Activated T-cell treated with anti-CD3 and anti-CD28 coated beads, Interleukin-2, amount 50 U/mL, for 1 hour (primary cell): ENCODE measurements at regions not wholly inside any gene's neighbourhood (a gene's known extent, or its start where the extent isn't known, plus 50 kb on each side); places are given as distances from the start of the nearest gene placed in this dataset.
"Not testable (repeated sequence)": the region's sequence is repeated elsewhere in the genome, so short reads cannot be mapped to it uniquely, and the experiment has no call there.

Source experiments
- DNase-seq: peaks from one replicate; pipeline ENCODE4 v3.0.0-alpha.2; 2020

DNA sequence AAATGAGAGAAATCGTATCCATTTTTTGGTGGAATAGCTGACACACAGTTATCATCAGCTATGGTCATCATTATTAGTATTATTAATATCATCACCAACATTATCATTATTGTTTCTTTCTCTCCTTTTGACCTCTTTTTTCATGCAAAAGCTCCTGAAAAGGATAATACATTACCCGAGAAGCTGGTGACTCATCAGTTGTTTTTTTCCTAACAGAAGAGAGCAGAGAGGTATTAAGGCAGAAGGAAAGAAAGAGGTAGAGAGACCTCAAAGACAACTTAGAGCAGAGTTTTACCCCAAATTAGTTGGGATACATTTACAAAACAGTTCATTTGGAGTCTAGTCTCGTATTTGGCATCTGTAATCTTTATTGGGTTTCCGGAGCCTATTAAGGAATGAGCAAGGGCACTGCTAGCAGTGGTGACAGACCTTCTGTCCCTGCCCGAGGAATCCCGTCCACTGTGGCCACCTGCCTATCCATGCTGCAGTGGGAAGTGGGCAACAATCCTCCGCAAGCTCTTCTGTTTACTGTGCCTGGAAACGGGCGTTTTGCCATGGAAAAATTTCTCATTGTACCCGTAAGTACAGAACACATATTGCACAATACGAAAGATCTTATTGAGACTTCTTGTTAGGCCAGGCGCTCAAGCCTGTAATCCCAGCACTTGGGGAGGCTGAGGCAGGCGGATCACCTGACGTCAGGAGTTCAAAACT lies 170.0 kb upstream of the MKLN1 start:
- DNase-seq, result no peak

DNA sequence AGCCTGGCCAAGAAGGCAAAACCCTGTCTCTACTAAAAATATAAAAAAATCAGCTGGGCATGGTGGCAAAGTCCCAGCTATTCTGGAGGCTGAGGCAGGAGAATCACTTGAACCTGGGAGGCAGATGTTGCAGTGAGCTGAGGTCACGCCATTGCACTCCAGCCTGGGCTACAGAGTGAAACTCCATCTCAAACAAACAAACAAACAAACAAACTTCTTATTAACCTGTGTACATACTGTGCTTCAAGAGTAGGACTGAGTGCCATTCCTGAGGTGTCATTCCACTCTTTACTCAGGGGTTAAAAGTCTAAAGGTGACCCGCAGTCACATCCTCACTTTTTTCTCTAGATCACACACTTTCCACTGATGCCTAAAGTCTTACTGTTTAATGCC lies 169.4 kb upstream of the MKLN1 start:
- not testable (repeated sequence) for DNase-seq

DNA sequence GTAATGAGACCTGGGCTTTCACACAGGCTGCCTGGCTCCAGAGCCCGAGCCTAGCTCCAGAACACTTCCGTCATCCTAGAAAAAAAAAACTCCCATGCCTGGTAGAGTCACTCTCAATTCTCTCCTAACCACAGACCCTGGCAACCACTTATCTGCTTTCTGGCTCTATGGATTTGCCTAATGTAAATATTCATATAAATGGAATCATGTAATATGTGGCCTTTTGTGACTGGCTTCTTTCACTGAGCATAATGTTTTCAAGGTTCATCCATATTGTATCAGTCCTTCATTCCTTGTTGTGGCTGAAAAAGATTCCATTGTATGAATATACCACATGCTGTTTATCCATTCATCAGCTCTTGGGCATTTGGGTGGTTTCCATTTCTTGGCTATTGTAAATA lies 167.7 kb upstream of the MKLN1 start:
- no peak for DNase-seq

DNA sequence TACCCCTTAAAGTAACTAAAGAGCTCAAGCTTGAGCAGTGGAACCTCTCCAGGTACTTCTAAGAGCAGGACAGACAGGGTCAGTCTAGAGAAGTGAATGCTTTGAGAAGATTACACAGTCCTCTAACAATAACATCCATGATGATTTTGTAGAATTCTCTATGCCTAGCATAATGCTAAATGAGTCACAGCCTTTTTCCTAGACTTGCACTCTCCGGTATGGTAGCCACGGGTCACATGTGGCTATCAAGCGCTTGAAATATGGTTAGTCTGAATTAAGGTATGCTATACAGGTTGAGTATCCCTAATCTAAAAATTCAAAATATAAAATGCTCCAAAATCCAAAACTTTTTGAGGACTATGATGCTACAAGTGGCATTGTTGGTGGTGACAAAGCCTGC lies 166.6 kb upstream of the MKLN1 start:
- no peak for DNase-seq

DNA sequence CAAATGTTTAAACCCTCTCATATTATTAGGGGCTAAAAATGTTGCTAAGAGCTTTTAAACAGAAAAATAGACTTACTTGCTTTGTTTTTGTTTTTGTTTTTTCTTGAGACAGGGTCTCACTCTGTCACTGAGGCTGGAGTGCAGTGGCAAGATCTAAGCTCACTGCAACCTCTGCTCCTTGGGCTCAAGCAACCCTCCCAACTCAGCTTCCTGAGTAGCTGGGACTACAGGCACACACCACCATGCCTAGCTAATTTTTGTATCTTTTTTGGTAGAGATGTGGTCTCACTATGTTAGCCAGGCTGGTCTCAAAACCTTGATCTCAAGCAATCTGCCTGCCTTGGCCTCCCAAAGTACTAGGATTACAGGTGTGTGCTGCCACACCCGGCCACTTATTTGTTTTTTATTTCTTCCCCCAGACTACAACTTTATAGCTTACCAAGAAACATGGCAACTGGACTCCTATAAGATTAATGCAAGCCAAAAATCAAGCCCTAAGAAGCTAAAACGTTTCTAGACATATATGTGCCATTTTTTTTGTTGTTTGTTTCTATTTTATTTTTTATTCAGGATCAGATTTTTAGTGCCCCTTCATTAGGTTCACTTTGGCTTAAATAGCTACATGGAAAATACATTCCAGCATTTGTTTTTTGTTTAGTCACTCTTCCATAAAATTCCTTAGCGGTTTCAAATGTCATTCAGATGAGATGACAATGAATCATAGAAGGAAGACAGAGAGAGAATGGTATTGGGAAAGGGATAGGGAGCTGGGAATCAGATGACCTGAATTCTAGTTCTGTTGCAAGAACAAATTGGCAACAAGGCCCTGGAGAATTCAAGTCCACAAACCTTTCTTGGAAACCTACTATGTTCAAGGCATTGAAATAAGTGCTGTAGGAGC lies 163.4 kb upstream of the MKLN1 start:
- no peak for DNase-seq

DNA sequence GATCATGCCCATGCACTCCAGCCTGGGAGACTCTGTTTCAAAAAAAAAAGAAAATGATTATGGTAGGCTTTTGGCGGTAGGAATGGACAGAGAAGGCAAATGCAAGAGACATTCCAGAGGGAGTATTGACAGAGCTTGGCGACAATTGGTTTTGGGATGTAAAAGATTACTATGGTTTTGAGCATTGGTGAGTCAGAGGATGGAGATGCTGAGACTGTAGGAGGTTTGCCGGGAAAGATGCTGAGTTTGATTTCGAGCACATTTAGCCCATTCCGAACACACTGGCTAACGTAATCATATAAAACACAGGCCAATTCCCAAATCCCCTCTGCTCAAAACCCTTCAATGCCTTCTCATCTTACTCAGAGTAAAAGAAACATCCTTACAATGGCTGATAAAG lies 161.6 kb upstream of the MKLN1 start:
- DNase-seq, result no peak

DNA sequence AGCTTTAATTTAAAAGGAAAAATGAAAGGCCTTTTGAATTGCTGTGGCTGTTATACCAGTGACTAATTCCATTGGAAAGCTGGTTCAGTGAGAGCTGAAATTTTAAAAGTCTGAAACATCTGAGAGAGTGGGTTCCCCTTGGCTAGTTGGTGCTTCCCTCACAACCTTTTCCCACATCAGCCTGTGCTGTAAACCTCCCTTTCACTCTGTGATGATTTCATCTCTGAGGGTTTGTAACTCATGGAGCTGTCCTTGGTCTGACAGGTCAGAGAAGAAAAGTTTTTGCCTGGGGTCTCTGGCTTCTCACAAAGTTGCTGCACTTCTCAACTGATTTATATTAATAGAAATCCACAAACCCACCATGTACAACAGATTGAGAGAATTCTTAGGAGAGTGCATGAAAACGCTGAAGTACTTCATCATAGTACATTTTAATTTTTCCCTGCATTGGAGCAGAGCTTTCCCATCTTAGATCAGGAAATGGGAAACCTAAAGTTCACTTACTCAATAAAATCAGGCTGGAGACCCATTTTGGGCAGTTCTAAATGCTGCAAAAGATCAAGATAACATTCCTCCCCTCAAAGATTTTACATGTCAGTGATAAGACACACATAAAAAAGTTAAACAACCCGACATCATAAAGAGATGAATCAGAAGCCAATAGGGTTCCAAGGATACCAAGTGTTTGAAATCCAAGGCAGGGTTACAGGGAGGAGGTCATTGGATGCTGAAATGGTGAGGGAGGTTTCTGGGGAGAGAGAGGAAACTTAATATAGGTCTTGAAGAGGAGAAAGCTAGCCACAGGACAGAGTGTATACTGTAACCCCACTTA lies 157.0 kb upstream of the MKLN1 start:
- no peak for DNase-seq

DNA sequence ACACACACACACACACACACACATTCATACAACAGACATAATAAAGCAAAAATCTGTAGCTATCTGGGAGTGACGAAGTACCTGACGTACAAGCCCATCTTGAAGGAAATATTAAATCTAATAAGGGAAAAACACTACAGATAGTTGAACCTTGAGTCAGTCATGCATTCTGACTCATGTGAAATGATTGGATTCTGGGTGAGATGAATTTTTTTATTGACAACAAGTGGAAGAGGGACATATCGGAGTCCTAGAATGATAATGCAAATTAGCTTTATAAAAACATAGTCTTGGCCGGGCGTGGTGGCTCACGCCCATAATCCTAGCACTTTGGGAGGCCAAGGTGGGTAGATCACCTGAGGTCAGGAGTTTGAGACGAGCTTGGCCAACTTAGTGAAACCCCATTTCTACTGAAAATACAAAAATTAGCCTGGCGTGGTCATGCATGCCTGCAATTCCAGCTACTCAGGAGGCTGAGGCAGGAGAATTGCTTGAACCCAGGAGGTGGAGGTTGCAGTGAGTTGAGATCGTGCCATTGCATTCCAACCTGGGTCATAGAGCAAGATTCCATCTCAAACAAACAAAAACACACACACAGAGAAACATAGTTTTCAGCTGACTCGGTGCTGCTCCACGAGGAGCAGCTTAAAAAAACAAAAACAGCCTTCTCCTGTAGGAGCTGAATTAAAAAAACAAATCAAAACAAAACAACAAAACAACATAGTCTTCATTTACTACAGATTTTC lies 154.4 kb upstream of the MKLN1 start:
- no peak for DNase-seq

DNA sequence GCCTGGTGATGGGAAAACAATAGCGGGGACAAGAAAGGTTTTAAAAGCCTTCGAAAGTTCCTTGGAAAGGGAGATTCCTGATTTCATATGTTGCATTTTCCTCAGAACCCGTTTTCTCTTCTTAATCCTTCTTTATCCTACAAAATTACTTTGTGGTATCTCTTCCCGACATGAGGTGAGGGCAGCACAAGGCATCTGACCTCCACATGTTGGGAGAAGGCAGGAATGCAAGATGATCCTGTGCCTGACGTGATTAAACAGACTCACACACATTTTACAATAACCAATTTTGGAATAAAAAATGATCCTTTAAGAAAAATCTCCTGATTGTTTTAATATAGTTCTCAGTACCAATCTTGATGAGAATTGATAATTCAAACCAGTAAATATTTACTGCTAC lies 153.3 kb upstream of the MKLN1 start:
- DNase-seq, result no peak

DNA sequence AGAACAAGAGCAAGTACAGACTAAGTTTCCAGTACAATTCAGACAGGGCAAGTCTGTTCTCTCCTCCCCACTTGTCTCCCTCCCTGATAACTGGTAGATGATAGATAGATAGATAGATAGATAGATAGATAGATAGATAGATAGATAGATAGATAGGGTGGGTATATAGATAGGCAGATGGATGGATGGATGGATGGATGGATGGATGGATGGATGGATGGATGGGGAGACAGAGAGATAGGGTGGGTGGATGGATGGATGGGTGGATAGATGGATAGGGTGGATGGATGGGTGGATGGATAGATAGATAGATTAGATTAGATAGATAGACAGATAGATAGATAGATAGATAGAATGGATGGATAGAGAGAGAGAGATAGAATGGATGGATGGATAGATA lies 152.8 kb upstream of the MKLN1 start:
- no peak for DNase-seq

DNA sequence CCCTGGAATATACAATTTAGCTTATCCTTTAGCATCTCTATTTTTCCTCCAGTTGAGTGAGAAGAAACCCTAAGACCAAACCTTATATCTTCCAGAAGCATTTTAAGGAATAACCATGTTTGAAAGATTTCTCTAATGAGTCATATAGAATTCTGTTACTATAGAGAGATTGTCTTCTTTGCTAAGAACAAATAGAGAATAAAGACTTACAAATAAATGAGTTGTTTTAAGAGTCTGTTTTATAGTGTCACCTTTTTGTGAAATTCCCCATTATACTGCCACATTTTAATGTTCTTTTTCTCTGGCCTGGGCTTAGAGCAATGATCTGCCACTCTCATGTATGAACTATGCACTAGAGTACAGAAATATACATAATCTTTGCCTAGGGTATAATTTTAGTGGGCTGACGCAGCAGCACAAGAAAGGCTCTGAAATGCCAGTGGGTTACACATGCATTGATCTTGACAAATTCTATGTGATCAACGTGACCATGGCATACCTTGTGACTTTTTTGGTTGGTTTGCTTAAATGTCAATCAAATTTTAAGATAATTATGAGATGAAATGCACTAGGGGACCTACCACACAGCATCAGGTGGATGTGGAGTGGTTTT lies 145.1 kb upstream of the MKLN1 start:
- no peak for DNase-seq

DNA sequence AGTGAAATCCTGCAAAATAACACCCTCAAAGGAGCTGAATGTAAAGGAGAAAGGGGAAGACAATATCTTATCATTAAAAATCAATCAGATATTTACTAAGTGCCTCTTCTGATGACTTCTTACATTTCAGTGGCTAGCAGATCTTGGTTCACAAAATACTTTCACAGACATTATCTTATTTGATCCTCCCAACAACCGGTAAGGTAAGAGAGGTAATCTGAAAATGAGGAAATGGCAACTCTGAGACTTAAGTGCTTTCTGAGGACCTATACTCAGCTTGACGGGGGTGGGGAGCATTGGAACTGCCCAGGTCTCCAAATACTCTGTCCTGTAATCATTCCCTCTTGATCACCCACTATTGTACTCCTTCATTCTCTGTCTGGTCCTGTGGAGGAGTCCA lies 144.6 kb upstream of the MKLN1 start:
- no peak for DNase-seq

DNA sequence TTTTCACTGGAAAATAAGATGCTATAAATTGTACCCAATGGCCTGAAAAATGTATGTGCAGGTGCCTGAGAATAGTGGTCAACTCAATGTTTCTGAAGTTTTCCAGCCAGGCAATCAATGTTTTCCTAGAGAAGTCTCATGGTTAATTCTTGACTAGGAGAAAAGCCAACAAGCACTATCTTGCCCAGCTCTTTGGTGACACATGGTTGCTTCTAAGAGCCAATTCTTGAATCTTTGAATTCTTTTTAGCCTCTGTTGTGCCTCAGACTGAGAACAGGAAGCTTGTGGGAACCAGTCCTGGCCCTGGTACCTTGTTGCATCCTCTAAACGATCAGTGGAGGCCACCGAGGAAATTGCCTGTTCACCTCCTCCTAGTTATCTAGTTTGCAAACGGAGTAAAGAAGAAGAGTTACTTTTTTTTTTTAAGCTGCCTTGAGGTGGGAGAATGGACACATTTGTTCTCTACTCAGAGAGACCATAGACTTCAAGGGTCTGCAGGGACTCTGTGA lies 144.0 kb upstream of the MKLN1 start:
- DNase-seq, result peak; percentile 31

DNA sequence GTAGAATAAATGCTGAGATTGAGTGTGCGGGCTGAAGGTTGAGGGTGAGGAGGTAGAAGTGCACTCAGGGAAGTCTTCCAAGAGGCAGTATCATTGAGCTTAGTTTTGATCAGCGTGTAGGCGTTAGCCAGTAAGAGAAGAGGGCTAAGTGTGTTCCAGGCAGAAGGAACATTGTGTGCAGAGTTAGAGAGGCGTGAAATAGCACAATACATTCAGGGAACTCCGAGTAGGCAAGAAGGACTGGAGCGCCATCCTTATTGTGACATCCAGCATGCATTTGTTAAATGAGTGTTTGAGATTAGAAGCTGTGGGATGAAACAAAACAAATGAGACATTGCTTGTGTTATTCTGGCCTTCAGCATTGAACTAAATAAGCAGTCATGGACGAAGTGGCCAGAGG lies 140.9 kb upstream of the MKLN1 start:
- no peak for DNase-seq

DNA sequence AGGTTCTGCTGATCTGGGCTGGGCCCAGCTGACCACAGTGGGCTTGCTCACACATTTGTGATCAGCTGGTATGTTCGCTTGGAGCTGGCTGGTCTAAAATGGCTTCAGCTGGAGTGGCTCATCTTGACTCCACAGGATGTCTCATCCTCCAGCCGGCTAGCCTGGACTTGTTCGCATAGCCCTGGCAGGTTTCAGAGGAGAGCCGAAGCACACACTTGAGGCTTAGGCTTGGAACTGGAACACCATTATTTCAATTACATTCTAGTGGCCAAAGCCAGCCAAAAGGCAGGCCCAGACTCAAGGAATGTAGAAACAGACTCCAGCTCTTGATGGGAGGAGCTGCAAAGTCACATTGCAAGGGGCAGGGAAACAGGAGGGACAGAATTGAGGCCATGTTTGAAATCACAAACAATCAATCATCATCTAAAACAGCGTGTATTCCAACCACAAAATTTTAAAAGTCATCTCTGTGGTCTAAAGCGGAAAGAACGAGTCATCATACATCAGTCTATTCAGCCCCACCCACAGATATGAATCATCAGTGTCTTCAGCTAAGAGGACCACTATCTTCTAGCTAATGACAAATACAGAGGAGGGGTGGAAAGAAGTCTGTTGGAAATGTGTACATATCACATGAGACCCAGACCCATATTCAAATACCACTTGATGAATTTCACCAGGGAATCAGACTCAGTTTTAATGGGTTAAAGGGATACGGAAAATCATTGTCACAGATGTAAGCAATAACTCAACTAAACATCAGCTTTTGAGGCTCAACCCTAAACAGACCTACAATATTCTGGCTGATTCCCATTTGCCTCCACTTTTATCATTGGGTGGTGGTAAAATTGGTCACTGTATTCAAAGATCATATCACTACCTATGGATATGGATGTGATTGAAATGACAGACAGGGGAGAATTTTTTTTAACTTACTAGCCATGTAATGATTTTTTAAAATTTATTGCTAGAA lies 139.0 kb upstream of the MKLN1 start:
- DNase-seq, result peak; percentile 54

DNA sequence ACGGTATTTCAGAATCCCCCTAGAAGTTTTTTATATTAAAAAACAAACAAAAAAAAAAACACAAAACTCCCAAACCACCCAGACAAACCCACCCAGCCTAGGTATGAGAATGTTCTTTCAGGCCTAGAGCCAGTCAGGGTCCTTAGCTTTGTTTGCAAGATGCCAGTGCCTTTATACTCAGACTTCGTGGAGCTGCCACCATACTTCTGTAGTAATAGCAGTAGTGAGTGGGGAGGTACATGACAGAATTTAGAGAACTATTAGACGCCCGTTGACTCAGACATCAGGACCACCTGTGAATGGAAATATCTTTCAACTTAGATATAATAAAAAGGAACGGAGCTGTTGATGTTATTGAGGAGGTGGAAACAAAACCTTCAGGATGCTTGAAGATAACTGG lies 138.2 kb upstream of the MKLN1 start:
- no peak for DNase-seq

DNA sequence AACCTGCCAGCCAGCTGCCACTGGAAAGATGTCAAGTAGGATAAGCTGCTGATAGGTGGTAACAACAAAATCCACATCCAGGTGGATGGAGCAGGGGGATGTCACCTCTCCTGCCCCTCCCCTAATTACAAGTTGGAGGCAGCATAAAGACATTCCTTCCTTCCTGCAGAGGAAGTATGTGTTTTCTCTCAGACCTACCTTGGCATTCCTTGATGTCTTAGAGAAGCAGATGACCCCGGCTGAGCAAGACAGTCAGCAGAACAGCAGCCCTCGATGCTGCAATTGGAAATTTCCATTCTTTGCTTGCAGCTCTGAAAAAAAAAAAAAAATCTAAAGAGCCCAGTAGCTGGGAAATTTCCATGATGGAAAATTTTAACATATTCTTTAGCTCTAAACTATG lies 137.5 kb upstream of the MKLN1 start:
- DNase-seq, result no peak

DNA sequence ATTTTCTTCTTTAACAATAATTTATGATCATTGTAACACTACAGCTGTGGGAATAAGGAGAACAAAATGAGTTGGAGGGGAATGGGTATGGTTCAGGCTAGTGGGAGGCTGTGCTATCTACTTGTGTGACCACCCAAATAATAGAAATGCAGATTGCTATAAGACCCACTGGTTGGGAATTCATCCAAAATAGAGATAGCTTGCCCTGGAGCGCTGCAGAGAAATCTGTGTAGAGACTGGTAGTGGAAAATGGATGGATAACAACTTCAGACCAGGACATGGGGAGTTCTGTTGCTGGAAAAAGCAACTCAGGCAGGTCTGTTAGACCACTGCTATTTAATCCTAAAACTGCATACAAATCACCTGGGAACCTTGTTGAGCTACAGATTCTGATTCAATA lies 137.1 kb upstream of the MKLN1 start:
- no peak for DNase-seq

DNA sequence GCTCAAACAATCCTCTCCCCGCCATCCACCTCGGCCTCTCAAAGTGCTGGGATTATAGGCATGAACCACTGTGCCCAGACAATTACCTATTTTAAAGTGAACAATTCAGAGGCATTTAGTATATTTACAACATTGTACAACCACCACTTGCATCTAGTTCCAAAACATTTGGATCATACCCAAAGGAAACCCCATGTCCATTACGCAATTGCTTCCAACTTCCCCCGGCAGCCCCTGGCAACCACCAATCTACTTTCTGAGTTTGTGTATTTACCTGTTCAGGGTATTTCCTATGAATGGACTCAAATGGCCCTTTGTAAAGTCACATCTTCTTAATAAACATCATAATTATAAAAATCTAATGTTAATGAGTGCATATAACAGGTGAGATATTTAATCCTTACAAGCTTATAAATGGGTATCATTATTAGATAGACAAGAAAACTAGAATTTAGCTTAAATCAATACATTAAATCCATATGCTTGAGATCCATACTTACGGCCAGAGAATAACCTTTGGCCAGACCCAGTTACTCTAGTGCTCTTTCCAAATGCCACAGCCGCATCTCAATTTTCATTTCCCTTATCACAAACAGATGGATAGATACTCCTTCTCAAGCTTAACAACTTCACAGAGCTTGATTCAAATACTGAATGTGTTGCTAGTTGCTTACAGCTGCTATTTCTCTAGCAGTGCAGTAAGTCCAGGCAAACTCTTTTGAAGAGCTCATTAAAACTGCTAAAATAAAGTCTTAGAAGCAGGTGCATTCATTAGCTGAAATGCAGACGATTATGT lies 133.4 kb upstream of the MKLN1 start:
- no peak for DNase-seq

DNA sequence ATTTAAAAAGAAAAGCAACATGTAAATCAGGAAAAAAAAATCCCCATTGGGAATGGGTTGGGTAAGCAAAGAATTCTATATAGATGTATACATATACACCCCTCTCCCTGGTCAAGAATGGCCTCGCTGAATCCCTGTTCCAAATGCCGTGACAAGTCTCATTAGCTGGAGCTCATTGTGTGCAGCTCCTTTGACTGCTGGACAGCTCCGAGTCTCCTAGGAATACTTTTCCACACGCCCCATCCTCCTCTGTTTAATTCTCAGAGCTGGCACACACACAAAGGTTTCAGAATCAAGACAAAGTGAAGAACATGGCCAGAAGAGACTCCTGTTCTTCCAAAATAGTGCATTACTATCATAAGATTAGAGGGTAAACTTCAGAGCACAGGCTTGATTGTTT lies 130.9 kb upstream of the MKLN1 start:
- no peak for DNase-seq
